ENCODE measurements at regions not wholly inside any gene's neighbourhood (a gene's known extent, or its start where the extent isn't known, plus 50 kb on each side); places are given as distances from the start of the nearest gene placed in this dataset.

- TF ChIP-seq CTCF (IDR thresholded peaks at IDR 0.05) = no peak
- TF ChIP-seq POLR2A (IDR thresholded peaks at IDR 0.05) = no peak
These were observed 287.1 kb downstream of the SMOC2 start for GRCh38 chr6:168728056-168728455.
